SK-N-SH treated with all-trans-retinoic acid at 6 μM for 48 hours (cell line): ENCODE measurements at regions not wholly inside any gene's neighbourhood (a gene's known extent, or its start where the extent isn't known, plus 50 kb on each side); places are given as distances from the start of the nearest gene placed in this dataset.

ENCODE experiments used
- ATAC-seq: fragments of 200-7000 bp; cut with Tn5 transposase; 3 replicates; pipeline ENCODE4 v1.9.1; 2020; ENCODE audit warnings: mild to moderate bottlenecking, moderate library complexity
- BACH2 ChIP-seq: fragments of 250-450 bp; sonication (Bioruptor Pico); IDR thresholded peaks from 2 replicates; pipeline ENCODE4 v1.9.0; 2021; ENCODE audit warnings: mild to moderate bottlenecking, borderline replicate concordance
- CSDC2 ChIP-seq: fragments of 250-450 bp; sonication (Bioruptor Pico); IDR thresholded peaks from 2 replicates; pipeline ENCODE4 v1.5.0; 2020; ENCODE audit warnings: mild to moderate bottlenecking, moderate library complexity
- GLIS3 ChIP-seq: fragments of 250-450 bp; sonication (Bioruptor Pico); IDR thresholded peaks from 2 replicates; pipeline ENCODE4 v1.5.0; 2020; ENCODE audit warnings: mild to moderate bottlenecking, moderate library complexity
- ISL1 ChIP-seq: fragments of 250-450 bp; sonication (Bioruptor Pico); IDR thresholded peaks from 2 replicates; pipeline ENCODE4 v2.1.2; 2022; ENCODE audit warnings: mild to moderate bottlenecking, moderate library complexity
- RARB ChIP-seq: fragments of 250-450 bp; sonication (Bioruptor Pico); IDR thresholded peaks from 2 replicates; pipeline ENCODE4 v1.8.0; 2021; ENCODE audit warnings: mild to moderate bottlenecking, moderate library complexity
- SNAI2 ChIP-seq: fragments of 250-450 bp; sonication (Bioruptor Pico); IDR thresholded peaks from 2 replicates; pipeline ENCODE4 v1.5.0; 2020; ENCODE audit warnings: mild to moderate bottlenecking, moderate library complexity
- TCF4 ChIP-seq: fragments of 250-450 bp; sonication (Bioruptor Pico); IDR thresholded peaks from 2 replicates; pipeline ENCODE4 v1.8.0; 2021; ENCODE audit warnings: mild to moderate bottlenecking, moderate library complexity, borderline replicate concordance
- TOX ChIP-seq: fragments of 250-450 bp; sonication (Bioruptor Pico); IDR thresholded peaks from 2 replicates; pipeline ENCODE4 v1.8.0; 2021; ENCODE audit warnings: mild to moderate bottlenecking, moderate library complexity, borderline replicate concordance
- ZFP3 ChIP-seq: fragments of 250-450 bp; sonication (Bioruptor Pico); IDR thresholded peaks from 2 replicates; pipeline ENCODE4 v1.5.0; 2020; ENCODE audit warnings: mild to moderate bottlenecking, moderate library complexity
- ZNF565 ChIP-seq: fragments of 450-650 bp; formaldehyde crosslinking; conservative IDR thresholded peaks from 2 replicates; pipeline ENCODE4 v1.5.0; 2020; ENCODE audit warnings: low read depth, mild to moderate bottlenecking, moderate library complexity
- ZNF70 ChIP-seq: fragments of 450-650 bp; formaldehyde crosslinking; IDR thresholded peaks from 2 replicates; pipeline ENCODE4 v1.5.0; 2020; ENCODE audit warnings: mild to moderate bottlenecking, moderate library complexity
- TF ChIP-seq, protein P1 (sequence below): fragments of 250-450 bp; sonication (Bioruptor Pico); IDR thresholded peaks from 2 replicates; pipeline ENCODE4 v1.8.0; 2021; ENCODE audit warnings: low read depth, mild to moderate bottlenecking, moderate library complexity, borderline replicate concordance
- TF ChIP-seq, protein P2 (sequence below): fragments of 250-450 bp; sonication (Bioruptor Pico); IDR thresholded peaks from 2 replicates; pipeline ENCODE4 v1.5.1; 2021; ENCODE audit warnings: mild to moderate bottlenecking, moderate library complexity
- TF ChIP-seq, protein P3 (sequence below): fragments of 250-450 bp; sonication (Bioruptor Pico); IDR thresholded peaks from 2 replicates; pipeline ENCODE4 v1.8.0; 2020; ENCODE audit warnings: mild to moderate bottlenecking, moderate library complexity, borderline replicate concordance
- TF ChIP-seq, protein P4 (sequence below): fragments of 250-450 bp; sonication (Bioruptor Pico); IDR thresholded peaks from 2 replicates; pipeline ENCODE4 v1.5.0; 2020; ENCODE audit warnings: mild to moderate bottlenecking, moderate library complexity

DNA sequence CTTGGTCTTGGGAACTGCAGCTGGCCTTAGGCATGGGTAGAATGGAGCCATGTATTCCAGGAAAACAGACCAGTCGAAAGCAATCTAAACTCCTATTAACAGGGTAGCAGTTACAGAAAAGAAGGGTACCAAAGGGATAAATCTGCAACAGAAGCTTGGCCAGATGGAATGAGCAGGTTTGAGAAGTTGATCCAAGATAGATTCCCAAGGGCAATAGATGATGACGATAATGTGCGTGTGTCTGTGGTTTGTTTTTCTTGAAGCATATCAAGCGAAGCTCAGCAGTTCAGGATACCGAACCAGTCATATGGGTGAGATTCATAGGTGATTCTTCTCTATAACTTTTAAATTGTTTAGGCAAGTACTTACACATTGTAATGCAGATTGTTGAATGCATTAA lies 203.8 kb upstream of the SEMA6D start:
- TF ChIP-seq, protein P1, sequence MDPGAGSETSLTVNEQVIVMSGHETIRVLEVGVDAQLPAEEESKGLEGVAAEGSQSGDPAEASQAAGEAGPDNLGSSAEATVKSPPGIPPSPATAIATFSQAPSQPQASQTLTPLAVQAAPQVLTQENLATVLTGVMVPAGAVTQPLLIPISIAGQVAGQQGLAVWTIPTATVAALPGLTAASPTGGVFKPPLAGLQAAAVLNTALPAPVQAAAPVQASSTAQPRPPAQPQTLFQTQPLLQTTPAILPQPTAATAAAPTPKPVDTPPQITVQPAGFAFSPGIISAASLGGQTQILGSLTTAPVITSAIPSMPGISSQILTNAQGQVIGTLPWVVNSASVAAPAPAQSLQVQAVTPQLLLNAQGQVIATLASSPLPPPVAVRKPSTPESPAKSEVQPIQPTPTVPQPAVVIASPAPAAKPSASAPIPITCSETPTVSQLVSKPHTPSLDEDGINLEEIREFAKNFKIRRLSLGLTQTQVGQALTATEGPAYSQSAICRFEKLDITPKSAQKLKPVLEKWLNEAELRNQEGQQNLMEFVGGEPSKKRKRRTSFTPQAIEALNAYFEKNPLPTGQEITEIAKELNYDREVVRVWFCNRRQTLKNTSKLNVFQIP (CRISPR knock-in tag), result no peak
- TF ChIP-seq TCF4 (CRISPR knock-in tag) (no peak), RARB (no peak), TOX (CRISPR knock-in tag) (no peak), GLIS3 (CRISPR knock-in tag) (no peak)
- TF ChIP-seq, protein P2, sequence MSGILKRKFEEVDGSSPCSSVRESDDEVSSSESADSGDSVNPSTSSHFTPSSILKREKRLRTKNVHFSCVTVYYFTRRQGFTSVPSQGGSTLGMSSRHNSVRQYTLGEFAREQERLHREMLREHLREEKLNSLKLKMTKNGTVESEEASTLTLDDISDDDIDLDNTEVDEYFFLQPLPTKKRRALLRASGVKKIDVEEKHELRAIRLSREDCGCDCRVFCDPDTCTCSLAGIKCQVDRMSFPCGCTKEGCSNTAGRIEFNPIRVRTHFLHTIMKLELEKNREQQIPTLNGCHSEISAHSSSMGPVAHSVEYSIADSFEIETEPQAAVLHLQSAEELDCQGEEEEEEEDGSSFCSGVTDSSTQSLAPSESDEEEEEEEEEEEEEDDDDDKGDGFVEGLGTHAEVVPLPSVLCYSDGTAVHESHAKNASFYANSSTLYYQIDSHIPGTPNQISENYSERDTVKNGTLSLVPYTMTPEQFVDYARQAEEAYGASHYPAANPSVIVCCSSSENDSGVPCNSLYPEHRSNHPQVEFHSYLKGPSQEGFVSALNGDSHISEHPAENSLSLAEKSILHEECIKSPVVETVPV (CRISPR knock-in tag), result no peak
- TF ChIP-seq, protein P3, sequence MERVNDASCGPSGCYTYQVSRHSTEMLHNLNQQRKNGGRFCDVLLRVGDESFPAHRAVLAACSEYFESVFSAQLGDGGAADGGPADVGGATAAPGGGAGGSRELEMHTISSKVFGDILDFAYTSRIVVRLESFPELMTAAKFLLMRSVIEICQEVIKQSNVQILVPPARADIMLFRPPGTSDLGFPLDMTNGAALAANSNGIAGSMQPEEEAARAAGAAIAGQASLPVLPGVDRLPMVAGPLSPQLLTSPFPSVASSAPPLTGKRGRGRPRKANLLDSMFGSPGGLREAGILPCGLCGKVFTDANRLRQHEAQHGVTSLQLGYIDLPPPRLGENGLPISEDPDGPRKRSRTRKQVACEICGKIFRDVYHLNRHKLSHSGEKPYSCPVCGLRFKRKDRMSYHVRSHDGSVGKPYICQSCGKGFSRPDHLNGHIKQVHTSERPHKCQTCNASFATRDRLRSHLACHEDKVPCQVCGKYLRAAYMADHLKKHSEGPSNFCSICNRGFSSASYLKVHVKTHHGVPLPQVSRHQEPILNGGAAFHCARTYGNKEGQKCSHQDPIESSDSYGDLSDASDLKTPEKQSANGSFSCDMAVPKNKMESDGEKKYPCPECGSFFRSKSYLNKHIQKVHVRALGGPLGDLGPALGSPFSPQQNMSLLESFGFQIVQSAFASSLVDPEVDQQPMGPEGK (CRISPR knock-in tag), result no peak
- ATAC-seq, result no peak

DNA sequence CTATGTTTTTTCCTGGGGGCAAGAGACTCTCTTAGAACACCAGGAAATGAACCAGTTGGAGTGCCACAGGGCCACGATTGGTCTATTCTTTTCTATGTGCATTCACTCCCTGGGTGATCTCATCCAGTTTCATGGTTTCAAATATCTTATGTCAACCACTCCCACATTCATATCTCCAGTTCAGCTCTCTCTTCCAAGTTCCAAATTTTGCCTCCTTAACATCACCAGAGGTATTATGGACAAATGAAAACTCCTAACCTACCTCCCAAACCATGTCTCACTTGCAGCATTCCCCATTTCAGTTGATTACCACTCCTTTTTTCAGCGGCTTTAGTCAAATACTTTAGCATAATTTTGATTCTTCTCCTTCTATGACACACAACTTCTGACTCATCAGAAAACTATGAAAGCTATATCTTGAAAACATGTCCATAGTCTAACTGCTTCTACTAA lies 203.1 kb upstream of the SEMA6D start:
- TF ChIP-seq ZFP3 (0 out of 2 replicates have a peak, but pooled peaks have one; percentile 61), TOX (CRISPR knock-in tag) (no peak)
- ATAC-seq, result peak; percentile 71

DNA sequence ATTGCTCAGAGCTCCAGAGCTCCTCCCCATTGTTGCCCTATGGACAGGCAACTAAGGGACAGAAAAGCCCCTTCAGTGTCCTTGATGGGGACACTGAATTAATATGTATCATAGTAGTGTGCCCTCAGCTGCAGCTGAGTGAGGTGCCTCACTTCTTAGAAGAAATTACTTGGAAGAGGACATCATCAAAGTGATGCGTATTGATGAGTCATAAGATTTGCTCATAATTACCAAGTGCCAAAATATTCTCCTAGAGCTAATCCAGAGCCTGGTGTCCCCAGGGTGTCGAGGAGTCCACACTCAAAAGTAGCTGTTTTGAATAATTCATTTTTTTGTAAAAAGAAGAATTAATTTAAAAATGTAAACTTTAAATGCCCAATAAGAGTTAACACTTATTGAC lies 200.7 kb upstream of the SEMA6D start:
- ATAC-seq, result no peak
- TF ChIP-seq TOX (CRISPR knock-in tag) (no peak), ZNF565 (no peak), CSDC2 (CRISPR knock-in tag) (no peak), ZNF70 (CRISPR knock-in tag) (no peak), ISL1 (CRISPR knock-in tag) (no peak), SNAI2 (CRISPR knock-in tag) (no peak), BACH2 (CRISPR knock-in tag) (no peak)
- TF ChIP-seq, protein P2 (CRISPR knock-in tag), result no peak
- TF ChIP-seq, protein P3 (CRISPR knock-in tag), result no peak
- TF ChIP-seq, protein P1 (CRISPR knock-in tag), result no peak
- TF ChIP-seq, protein P4, sequence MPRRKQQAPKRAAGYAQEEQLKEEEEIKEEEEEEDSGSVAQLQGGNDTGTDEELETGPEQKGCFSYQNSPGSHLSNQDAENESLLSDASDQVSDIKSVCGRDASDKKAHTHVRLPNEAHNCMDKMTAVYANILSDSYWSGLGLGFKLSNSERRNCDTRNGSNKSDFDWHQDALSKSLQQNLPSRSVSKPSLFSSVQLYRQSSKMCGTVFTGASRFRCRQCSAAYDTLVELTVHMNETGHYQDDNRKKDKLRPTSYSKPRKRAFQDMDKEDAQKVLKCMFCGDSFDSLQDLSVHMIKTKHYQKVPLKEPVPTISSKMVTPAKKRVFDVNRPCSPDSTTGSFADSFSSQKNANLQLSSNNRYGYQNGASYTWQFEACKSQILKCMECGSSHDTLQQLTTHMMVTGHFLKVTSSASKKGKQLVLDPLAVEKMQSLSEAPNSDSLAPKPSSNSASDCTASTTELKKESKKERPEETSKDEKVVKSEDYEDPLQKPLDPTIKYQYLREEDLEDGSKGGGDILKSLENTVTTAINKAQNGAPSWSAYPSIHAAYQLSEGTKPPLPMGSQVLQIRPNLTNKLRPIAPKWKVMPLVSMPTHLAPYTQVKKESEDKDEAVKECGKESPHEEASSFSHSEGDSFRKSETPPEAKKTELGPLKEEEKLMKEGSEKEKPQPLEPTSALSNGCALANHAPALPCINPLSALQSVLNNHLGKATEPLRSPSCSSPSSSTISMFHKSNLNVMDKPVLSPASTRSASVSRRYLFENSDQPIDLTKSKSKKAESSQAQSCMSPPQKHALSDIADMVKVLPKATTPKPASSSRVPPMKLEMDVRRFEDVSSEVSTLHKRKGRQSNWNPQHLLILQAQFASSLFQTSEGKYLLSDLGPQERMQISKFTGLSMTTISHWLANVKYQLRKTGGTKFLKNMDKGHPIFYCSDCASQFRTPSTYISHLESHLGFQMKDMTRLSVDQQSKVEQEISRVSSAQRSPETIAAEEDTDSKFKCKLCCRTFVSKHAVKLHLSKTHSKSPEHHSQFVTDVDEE (CRISPR knock-in tag), result no peak
- TF ChIP-seq, all 23 proteins: peak for 0
